Mesothelial cell of epicardium (in vitro differentiated cells): ENCODE measurements at regions not wholly inside any gene's neighbourhood (a gene's known extent, or its start where the extent isn't known, plus 50 kb on each side); places are given as distances from the start of the nearest gene placed in this dataset.

Experiments used
- DNase-seq, 2 experiments: peaks; one replicate each; pipeline ENCODE4 v3.0.0; 2021; ENCODE audit warnings: low spot score in 2 of 2; ENCODE audit not compliant: unreplicated experiment in 2 of 2
- H3K27ac Mint-ChIP-seq: 2 replicates; pipeline ENCODE4 v1.8.0; 2021; ENCODE audit warnings: mixed read lengths
- H3K27me3 Mint-ChIP-seq: 2 replicates; pipeline ENCODE4 v1.8.0; 2021; ENCODE audit warnings: low read depth, mixed read lengths
- H3K36me3 Mint-ChIP-seq: 2 replicates; pipeline ENCODE4 v1.8.0; 2021; ENCODE audit warnings: mixed read lengths
- H3K4me1 Mint-ChIP-seq: 2 replicates; pipeline ENCODE4 v1.8.0; 2021; ENCODE audit warnings: mixed read lengths
- H3K4me3 Mint-ChIP-seq: 2 replicates; pipeline ENCODE4 v1.8.0; 2021; ENCODE audit warnings: mild to moderate bottlenecking, moderate library complexity, mixed read lengths
- H3K9me3 Mint-ChIP-seq: 2 replicates; pipeline ENCODE4 v1.8.0; 2021; ENCODE audit warnings: mixed read lengths
- CTCF ChIP-seq: fragments of 200-600 bp; sonication (generic); IDR thresholded peaks from one replicate; pipeline ENCODE4 v1.5.0; 2021; ENCODE audit warnings: antibody characterized with exemption; ENCODE audit not compliant: unreplicated experiment

- no peaks in the 10 kb centered on the region for H3K4me1 Mint-ChIP-seq
- no peak overlapping the region for H3K4me3 Mint-ChIP-seq
- H3K36me3 Mint-ChIP-seq = peaks cover 5% of the 10 kb centered on the region
- no peak overlapping the region for H3K27ac Mint-ChIP-seq
- DNase-seq = no peak
- peaks cover 60% of the 10 kb centered on the region for H3K9me3 Mint-ChIP-seq
- TF ChIP-seq CTCF = no peak
- no peaks in the 10 kb centered on the region for H3K27me3 Mint-ChIP-seq
These were observed 180.4 kb downstream of the ANKRD30B start for GRCh38 chr18:14928396-14928795.

DNA sequence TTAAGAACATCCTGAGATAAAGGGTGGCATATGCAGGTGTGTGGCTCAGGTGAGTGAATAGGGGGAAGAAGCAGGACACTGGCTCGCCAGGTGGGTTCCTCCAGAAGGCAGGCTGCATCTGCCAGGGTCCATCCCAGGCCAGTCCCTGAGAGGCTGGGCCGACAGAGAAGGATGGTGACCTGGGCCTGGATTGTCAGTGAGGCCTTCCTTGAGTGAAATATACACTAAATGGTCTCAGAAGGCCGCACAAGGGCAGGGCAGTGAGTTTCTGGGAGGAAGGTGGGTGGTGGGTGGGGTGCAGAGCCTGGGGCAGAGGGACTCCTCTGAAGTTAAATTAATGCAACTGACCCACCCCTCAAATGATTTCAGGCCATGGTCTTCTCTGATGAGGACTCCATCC is 182.1 kb downstream of the ANKRD30B start:
- Mint-ChIP-seq H3K27ac (no peak overlapping the region), H3K4me1 (no peaks in the 10 kb centered on the region), H3K36me3 (peaks cover 4% of the 10 kb centered on the region), H3K4me3 (no peak overlapping the region), H3K9me3 (peaks cover 56% of the 10 kb centered on the region), H3K27me3 (no peaks in the 10 kb centered on the region)
- no peak for DNase-seq
- TF ChIP-seq CTCF = no peak

DNA sequence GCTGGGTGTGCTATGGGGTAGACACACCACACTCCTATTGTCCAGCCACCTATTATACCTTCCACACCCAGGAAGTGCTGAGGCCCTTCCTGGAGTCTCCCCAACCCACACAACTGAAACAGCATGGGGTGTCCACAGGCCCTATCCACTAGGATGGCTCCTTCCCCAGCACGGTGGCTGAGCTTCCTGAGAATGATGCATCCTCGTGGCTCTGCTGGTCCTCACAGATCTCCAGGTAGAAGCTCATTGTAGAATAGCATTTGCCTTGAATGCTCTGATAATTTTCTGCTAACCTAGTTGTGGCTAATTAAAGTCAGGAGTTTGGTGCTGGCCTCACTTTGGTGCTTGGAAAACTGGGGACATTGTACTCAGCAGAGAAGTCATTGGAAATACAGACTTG is 182.6 kb downstream of the ANKRD30B start:
- H3K27ac Mint-ChIP-seq = no peak overlapping the region
- no peaks in the 10 kb centered on the region for H3K27me3 Mint-ChIP-seq
- H3K4me3 Mint-ChIP-seq = no peak overlapping the region
- peaks cover 54% of the 10 kb centered on the region for H3K9me3 Mint-ChIP-seq
- H3K4me1 Mint-ChIP-seq = no peaks in the 10 kb centered on the region
- H3K36me3 Mint-ChIP-seq = peaks cover 4% of the 10 kb centered on the region
- DNase-seq = no peak
- no peak for TF ChIP-seq CTCF

DNA sequence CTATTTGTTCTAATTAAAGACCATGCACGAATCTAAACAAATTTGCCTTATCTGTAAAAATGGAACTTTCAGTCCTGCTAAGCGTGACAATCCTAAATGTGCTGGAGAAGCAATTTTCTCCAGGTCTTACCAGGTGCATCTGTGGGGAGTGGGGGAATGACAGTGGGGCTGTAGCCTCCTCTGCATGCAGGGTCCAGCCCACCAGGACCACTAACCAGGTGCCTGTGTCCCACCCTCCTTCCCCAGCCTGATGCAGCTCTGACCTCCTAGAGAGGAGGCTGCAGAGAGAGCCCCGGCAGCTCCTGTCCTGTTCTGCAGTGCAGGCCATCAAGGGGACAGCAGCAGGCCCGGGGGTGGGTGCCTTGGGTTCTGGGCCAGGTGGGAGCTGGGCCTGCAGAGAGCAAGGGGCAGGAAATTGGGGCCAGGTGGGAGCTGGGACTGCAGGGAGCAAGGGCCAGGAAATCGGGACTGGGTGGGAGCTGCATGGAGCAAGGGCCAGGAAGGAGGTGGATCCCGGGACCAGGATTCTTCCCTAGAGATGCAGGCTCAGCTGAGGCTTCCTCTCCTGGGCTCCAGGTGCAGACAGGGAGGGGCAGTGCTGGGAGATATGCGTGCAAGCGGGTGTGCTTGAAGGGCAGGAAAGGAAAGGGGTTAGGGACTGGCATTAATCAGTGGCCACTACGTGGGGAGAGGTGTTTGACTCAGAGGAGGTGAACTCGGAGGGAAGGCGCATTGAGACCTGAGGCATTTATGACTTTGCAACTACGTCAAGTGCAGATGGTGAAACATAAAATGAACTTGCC is 185.3 kb downstream of the ANKRD30B start:
- Mint-ChIP-seq H3K36me3 (peaks cover 4% of the 10 kb centered on the region), H3K27ac (no peak overlapping the region), H3K4me1 (no peaks in the 10 kb centered on the region), H3K9me3 (peaks cover 62% of the 10 kb centered on the region), H3K27me3 (no peaks in the 10 kb centered on the region), H3K4me3 (no peak overlapping the region)
- TF ChIP-seq CTCF = no peak
- DNase-seq = no peak

DNA sequence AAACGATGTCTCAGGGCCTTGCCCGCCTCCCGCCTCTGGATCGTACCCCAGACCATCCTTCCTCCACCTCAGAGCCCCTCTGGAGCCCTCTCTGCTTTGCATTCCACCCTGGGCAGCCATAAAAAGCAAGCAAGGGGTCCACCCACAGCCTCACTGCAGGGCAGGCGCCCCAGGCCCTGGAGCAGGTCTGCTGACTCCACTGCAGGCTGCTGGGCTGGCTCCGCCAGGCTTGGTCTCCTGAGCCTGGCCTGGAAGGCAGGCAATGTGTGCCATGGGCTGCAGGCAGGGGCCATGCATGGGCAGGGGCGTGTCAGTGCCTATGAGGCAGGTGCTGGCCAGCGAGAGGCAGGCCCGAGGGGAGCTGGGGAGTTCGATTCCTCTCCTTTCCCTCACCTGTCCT is 186.0 kb downstream of the ANKRD30B start:
- no peak overlapping the region for H3K27ac Mint-ChIP-seq
- no peaks in the 10 kb centered on the region for H3K27me3 Mint-ChIP-seq
- peaks cover 4% of the 10 kb centered on the region for H3K36me3 Mint-ChIP-seq
- DNase-seq = no peak
- H3K9me3 Mint-ChIP-seq = peaks cover 63% of the 10 kb centered on the region
- no peaks in the 10 kb centered on the region for H3K4me1 Mint-ChIP-seq
- no peak overlapping the region for H3K4me3 Mint-ChIP-seq
- TF ChIP-seq CTCF = no peak
